ENCODE measurements at regions not wholly inside any gene's neighbourhood (a gene's known extent, or its start where the extent isn't known, plus 50 kb on each side); places are given as distances from the start of the nearest gene placed in this dataset.

DNA sequence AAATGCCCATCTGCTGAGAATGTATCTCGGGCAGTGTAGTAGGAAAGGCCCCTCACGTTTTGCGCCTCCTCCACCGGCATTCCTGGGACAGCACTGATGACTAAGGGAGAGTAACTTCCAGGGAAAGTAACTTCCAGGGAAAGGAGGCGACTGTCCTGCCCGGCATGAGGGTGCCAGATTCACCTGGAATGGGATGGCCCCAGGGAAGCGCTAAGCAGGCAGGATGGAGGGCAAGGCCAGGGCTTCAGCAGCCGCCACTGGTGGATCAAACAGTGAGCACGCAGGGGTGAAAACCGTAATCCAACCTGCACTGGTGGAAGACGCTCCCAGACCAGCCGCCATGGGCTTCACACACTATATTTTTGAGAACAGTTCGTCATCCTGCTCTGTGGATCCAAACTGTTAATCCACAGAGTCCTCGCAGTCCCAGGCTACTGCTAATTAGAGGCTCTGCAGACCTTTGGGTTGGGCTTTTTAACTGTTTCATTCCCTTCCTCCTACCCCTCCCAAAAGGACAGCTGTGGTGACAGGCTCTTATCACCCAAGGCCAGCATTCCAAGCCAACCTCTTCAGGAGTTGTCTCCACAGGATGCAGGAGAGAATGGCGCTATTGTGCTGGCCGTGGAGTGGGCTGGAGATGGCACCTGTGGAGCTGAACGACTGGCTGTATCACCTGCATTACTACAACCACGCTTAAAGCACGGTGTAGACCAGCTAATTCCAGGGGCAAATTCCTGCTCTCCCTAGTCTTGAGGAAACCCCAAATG, 178.9 kb downstream of the DLL1 start:
- POLR2A ChIA-PET = no interaction called here

More for the DNA sequence above, 178.9 kb downstream of the DLL1 start:
- Histone ChIP-seq H2AFZ (ENCODE audit: low read depth) (no peak overlapping the region), H3K36me3 (replicated peaks in 1 of 2; ENCODE audit: control insufficient read depth in 1 of 2, insufficient read depth in 2 of 2, low read length in 1 of 2) (no peaks in the 10 kb centered on the region), H3K79me2 (ENCODE audit: insufficient read depth) (no peaks in the 10 kb centered on the region), H3K4me2 (no peak overlapping the region), H3K4me1 (ENCODE audit: control insufficient read depth in 1 of 2, insufficient read depth in 2 of 2, low read depth in 1 of 2, low read length in 1 of 2) (peaks cover 0 to 7% of the 10 kb centered on the region in 2 experiments; a peak in 1 of 4 replicates), H3K9ac (no peak overlapping the region), H3F3A (replicated peaks; ENCODE audit: insufficient read depth) (no peaks in the 10 kb centered on the region), H3K9me2 (no peaks in the 10 kb centered on the region), H3K9me3 (no peaks in the 10 kb centered on the region; the same call in 1 of the 2 replicates), H3K27ac (ENCODE audit: low read depth in 2 of 2, low read length in 1 of 2) (no peak overlapping the region), H4K20me1 (ENCODE audit: insufficient read depth) (no peaks in the 10 kb centered on the region), H3K4me3 (ENCODE audit: low read depth in 2 of 2, low read length in 1 of 2) (no peak overlapping the region), H3K27me3 (ENCODE audit: insufficient read depth) (no peaks in the 10 kb centered on the region)
- DNase-seq = peak; percentile 9
- CTCF ChIA-PET = no interaction called here
- 54% methylated on average over 16 of the region's 19 CpGs for WGBS (ENCODE audit: low lambda C conversion rate)
- TF ChIP-seq, protein P1, sequence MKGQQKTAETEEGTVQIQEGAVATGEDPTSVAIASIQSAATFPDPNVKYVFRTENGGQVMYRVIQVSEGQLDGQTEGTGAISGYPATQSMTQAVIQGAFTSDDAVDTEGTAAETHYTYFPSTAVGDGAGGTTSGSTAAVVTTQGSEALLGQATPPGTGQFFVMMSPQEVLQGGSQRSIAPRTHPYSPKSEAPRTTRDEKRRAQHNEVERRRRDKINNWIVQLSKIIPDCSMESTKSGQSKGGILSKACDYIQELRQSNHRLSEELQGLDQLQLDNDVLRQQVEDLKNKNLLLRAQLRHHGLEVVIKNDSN (IDR thresholded peaks at IDR 0.05; ENCODE audit: borderline replicate concordance, low read depth) = no peak
- TF ChIP-seq POLR2AphosphoS5 (IDR thresholded peaks at IDR 0.05; ENCODE audit: low read depth, low read length) = no peak
- TF ChIP-seq TEAD4 (IDR thresholded peaks at IDR 0.05; ENCODE audit: borderline replicate concordance, insufficient read depth) = no peak
- TF ChIP-seq ZBTB33 (IDR thresholded peaks at IDR 0.05; ENCODE audit: borderline replicate concordance, low read depth) = no peak
- TF ChIP-seq RXRA (IDR thresholded peaks at IDR 0.05; ENCODE audit: borderline replicate concordance, low read depth) = no peak
- TF ChIP-seq, protein P2, sequence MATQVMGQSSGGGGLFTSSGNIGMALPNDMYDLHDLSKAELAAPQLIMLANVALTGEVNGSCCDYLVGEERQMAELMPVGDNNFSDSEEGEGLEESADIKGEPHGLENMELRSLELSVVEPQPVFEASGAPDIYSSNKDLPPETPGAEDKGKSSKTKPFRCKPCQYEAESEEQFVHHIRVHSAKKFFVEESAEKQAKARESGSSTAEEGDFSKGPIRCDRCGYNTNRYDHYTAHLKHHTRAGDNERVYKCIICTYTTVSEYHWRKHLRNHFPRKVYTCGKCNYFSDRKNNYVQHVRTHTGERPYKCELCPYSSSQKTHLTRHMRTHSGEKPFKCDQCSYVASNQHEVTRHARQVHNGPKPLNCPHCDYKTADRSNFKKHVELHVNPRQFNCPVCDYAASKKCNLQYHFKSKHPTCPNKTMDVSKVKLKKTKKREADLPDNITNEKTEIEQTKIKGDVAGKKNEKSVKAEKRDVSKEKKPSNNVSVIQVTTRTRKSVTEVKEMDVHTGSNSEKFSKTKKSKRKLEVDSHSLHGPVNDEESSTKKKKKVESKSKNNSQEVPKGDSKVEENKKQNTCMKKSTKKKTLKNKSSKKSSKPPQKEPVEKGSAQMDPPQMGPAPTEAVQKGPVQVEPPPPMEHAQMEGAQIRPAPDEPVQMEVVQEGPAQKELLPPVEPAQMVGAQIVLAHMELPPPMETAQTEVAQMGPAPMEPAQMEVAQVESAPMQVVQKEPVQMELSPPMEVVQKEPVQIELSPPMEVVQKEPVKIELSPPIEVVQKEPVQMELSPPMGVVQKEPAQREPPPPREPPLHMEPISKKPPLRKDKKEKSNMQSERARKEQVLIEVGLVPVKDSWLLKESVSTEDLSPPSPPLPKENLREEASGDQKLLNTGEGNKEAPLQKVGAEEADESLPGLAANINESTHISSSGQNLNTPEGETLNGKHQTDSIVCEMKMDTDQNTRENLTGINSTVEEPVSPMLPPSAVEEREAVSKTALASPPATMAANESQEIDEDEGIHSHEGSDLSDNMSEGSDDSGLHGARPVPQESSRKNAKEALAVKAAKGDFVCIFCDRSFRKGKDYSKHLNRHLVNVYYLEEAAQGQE (IDR thresholded peaks at IDR 0.05; ENCODE audit: low read depth, low read length) = no peak
- TF ChIP-seq MXI1 (IDR thresholded peaks at IDR 0.05; ENCODE audit: low read depth, low read length) = no peak
- TF ChIP-seq GATA2 (CRISPR knock-in tag; IDR thresholded peaks at IDR 0.05) = no peak
- TF ChIP-seq, protein P3, sequence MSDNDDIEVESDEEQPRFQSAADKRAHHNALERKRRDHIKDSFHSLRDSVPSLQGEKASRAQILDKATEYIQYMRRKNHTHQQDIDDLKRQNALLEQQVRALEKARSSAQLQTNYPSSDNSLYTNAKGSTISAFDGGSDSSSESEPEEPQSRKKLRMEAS (IDR thresholded peaks at IDR 0.05; ENCODE audit: low read depth) = no peak
- TF ChIP-seq EZH2phosphoT487 (IDR thresholded peaks at IDR 0.05; ENCODE audit: borderline replicate concordance, low read depth) = no peak

Data from SK-N-SH (cell line).